Activated effector memory CD4-positive, alpha-beta T cell treated with anti-CD3 and anti-CD28 coated beads, Interleukin-2, amount 50 U/mL, for 16 hours (primary cell): ENCODE measurements at regions not wholly inside any gene's neighbourhood (a gene's known extent, or its start where the extent isn't known, plus 50 kb on each side); places are given as distances from the start of the nearest gene placed in this dataset.
"Not testable (repeated sequence)": the region's sequence is repeated elsewhere in the genome, so short reads cannot be mapped to it uniquely, and the experiment has no call there.

Experiments used
- DNase-seq: peaks from one replicate; pipeline ENCODE4 v3.0.0-alpha.2; 2020

GRCh38 chr10:10755490-10755889 is 262.2 kb upstream of the CELF2 start:
- no peak for DNase-seq

GRCh38 chr10:10758306-10758705 is 259.4 kb upstream of the CELF2 start:
- no peak for DNase-seq

- not testable (repeated sequence) for DNase-seq
These were observed 257.9 kb upstream of the CELF2 start for GRCh38 chr10:10759806-10760205.

GRCh38 chr10:10765017-10765416 is 252.7 kb upstream of the CELF2 start:
- DNase-seq, result no peak

GRCh38 chr10:10772411-10772810 is 245.3 kb upstream of the CELF2 start:
- DNase-seq, result no peak

- no peak for DNase-seq
These were observed 244.7 kb upstream of the CELF2 start for GRCh38 chr10:10772874-10773508.

- no peak for DNase-seq
These were observed 243.3 kb upstream of the CELF2 start for GRCh38 chr10:10774416-10774815.

GRCh38 chr10:10776363-10776762 is 241.3 kb upstream of the CELF2 start:
- no peak for DNase-seq

GRCh38 chr10:10777279-10777678 is 240.4 kb upstream of the CELF2 start:
- DNase-seq, result no peak

GRCh38 chr10:10777723-10778122 is 239.9 kb upstream of the CELF2 start:
- DNase-seq, result no peak

- no peak for DNase-seq
These were observed 238.7 kb upstream of the CELF2 start for GRCh38 chr10:10778959-10779358.

- DNase-seq, result no peak
These were observed 238.2 kb upstream of the CELF2 start for GRCh38 chr10:10779511-10779910.

- no peak for DNase-seq
These were observed 236.9 kb upstream of the CELF2 start for GRCh38 chr10:10780746-10781145.

- DNase-seq, result no peak
These were observed 235.1 kb upstream of the CELF2 start for GRCh38 chr10:10782603-10783002.

GRCh38 chr10:10785627-10786026 is 232.0 kb upstream of the CELF2 start:
- DNase-seq, result no peak

GRCh38 chr10:10786109-10787090 is 231.3 kb upstream of the CELF2 start:
- no peak for DNase-seq

- DNase-seq, result no peak
These were observed 230.1 kb upstream of the CELF2 start for GRCh38 chr10:10787586-10787985.

GRCh38 chr10:10788761-10789160 is 228.9 kb upstream of the CELF2 start:
- no peak for DNase-seq

- DNase-seq, result no peak
These were observed 225.8 kb upstream of the CELF2 start for GRCh38 chr10:10791869-10792268.

GRCh38 chr10:10792681-10793080 is 225.0 kb upstream of the CELF2 start:
- no peak for DNase-seq

GRCh38 chr10:10794046-10794445 is 223.6 kb upstream of the CELF2 start:
- no peak for DNase-seq

GRCh38 chr10:10794791-10795191 is 222.9 kb upstream of the CELF2 start:
- no peak for DNase-seq

- DNase-seq, result no peak
These were observed 221.5 kb upstream of the CELF2 start for GRCh38 chr10:10796061-10796773.
